NT2/D1 (cell line): ENCODE measurements at regions not wholly inside any gene's neighbourhood (a gene's known extent, or its start where the extent isn't known, plus 50 kb on each side); places are given as distances from the start of the nearest gene placed in this dataset.
"Not testable (repeated sequence)": the region's sequence is repeated elsewhere in the genome, so short reads cannot be mapped to it uniquely, and the experiment has no call there.

ENCODE experiments used
- YY1 ChIP-seq: IDR thresholded peaks from 2 replicates; pipeline ENCODE4 v1.6.1; 2011; ENCODE audit not compliant: insufficient read length, insufficient read depth
- ZNF274 ChIP-seq: IDR thresholded peaks from 2 replicates; pipeline ENCODE4 v1.6.1; 2011; ENCODE audit warnings: mild to moderate bottlenecking, low read depth, low read length

GRCh38 chr20:4462801-4463200 is 213.7 kb upstream of the ADRA1D start:
- not testable (repeated sequence) for TF ChIP-seq ZNF274, YY1
